B cell (primary cell): ENCODE measurements at regions not wholly inside any gene's neighbourhood (a gene's known extent, or its start where the extent isn't known, plus 50 kb on each side); places are given as distances from the start of the nearest gene placed in this dataset.

ENCODE experiments used
- ATAC-seq: fragments of 200-7000 bp; cut with Tn5 transposase; one replicate; pipeline ENCODE4 v1.10.0; 2021; ENCODE audit warnings: low read depth, mild to moderate bottlenecking, moderate number of reproducible peaks, moderate library complexity
- CTCF ChIA-PET: fragments of 350-600 bp; sonication (Branson Sonifier 250); formaldehyde crosslinking; loops from one replicate; lab custom pipeline; 2021; ENCODE audit warnings: antibody characterized with exemption, inconsistent platforms; lab: Charles Lee
- POLR2A ChIA-PET: fragments of 350-600 bp; sonication (Branson Sonifier 250); formaldehyde crosslinking; loops from one replicate; lab custom pipeline; 2021; ENCODE audit warnings: antibody characterized with exemption; lab: Charles Lee
- DNase-seq: peaks from one replicate; pipeline ENCODE4 v3.0.0; 2013
- H2AFZ ChIP-seq: 2 replicates; pipeline ENCODE4 v1.6.1; 2012; ENCODE audit warnings: mild to moderate bottlenecking, low read depth, low read length; ENCODE audit not compliant: insufficient read depth, poor library complexity, severe bottlenecking
- H3K27ac ChIP-seq, 2 donors: 1 replicate in 1 of 2; 2 replicates in 1 of 2; pipeline ENCODE4 v1.5.1; 2012 to 2013; ENCODE audit warnings: low read length in 2 of 2, mild to moderate bottlenecking in 2 of 2, moderate library complexity in 1 of 2
- H3K27me3 ChIP-seq, 4 experiments: fragments of 200-600 bp in 1 of 4; sonication (generic) in 1 of 4; replicated peaks in 1 of 4; 1 replicate in 2 of 4; 2 replicates in 2 of 4; pipeline versions ENCODE4 v1.6.1 to v1.7.0; 2013 to 2016; ENCODE audit warnings: low read length in 3 of 4, mild to moderate bottlenecking in 2 of 4, mixed read lengths in 1 of 4, moderate library complexity in 1 of 4; ENCODE audit not compliant: insufficient read depth in 4 of 4, control insufficient read depth in 3 of 4; ENCODE audit errors: control extremely low read depth in 1 of 4
- H3K36me3 ChIP-seq, 2 experiments: replicated peaks in 1 of 2; 1 replicate in 1 of 2; 2 replicates in 1 of 2; pipeline versions ENCODE4 v1.6.1 to v1.7.1; 2013; ENCODE audit warnings: low read length in 1 of 2; ENCODE audit not compliant: insufficient read depth in 2 of 2, control insufficient read depth in 1 of 2; ENCODE audit errors: control extremely low read depth in 1 of 2, extremely low read depth in 1 of 2
- H3K4me1 ChIP-seq, 2 donors: fragments of 200-600 bp in 1 of 2; sonication (generic) in 1 of 2; 1 replicate in 1 of 2; 2 replicates in 1 of 2; pipeline versions ENCODE4 v1.5.1 to v1.6.1; 2013 to 2017; ENCODE audit warnings: low read length in 2 of 2; ENCODE audit not compliant: control insufficient read depth in 2 of 2, insufficient read depth in 2 of 2
- H3K4me2 ChIP-seq: replicated peaks from 2 replicates; pipeline ENCODE3; 2012; ENCODE audit warnings: mild to moderate bottlenecking, low read depth, low read length; ENCODE audit not compliant: poor library complexity, severe bottlenecking
- H3K4me3 ChIP-seq, 5 experiments: fragments of 200-600 bp in 1 of 5; sonication (generic) in 1 of 5; 1 replicate in 3 of 5; 2 replicates in 2 of 5; pipeline versions ENCODE4 v1.5.1 to v1.7.0; 2011 to 2016; ENCODE audit warnings: low read length in 4 of 5, mild to moderate bottlenecking in 4 of 5, low read depth in 2 of 5, control low read depth in 1 of 5, moderate library complexity in 1 of 5; ENCODE audit not compliant: insufficient read depth in 1 of 5; ENCODE audit errors: control extremely low read depth in 1 of 5, extremely low read depth in 1 of 5
- H3K79me2 ChIP-seq: fragments of 200-600 bp; sonication (generic); one replicate; pipeline ENCODE4 v1.6.0; 2016; ENCODE audit warnings: low read length; ENCODE audit not compliant: control insufficient read depth, insufficient read depth
- H3K9ac ChIP-seq: fragments of 200-600 bp; sonication (generic); 2 replicates; pipeline ENCODE4 v1.6.1; 2017; ENCODE audit warnings: mild to moderate bottlenecking, low read length, moderate library complexity
- H3K9me3 ChIP-seq, 3 donors: one replicate each; pipeline versions ENCODE4 v1.6.1 to v1.7.1; 2013; ENCODE audit warnings: low read length in 2 of 3; ENCODE audit not compliant: control insufficient read depth in 2 of 3, insufficient read depth in 1 of 3; ENCODE audit errors: control extremely low read depth in 1 of 3
- H4K20me1 ChIP-seq: 2 replicates; pipeline ENCODE4 v1.6.0; 2012; ENCODE audit warnings: mild to moderate bottlenecking, low read length; ENCODE audit not compliant: insufficient read depth, control insufficient read depth, poor library complexity, severe bottlenecking
- H3K27ac Mint-ChIP-seq: one replicate; pipeline ENCODE4 v1.8.0; 2021; ENCODE audit warnings: mixed read lengths
- H3K27me3 Mint-ChIP-seq: one replicate; pipeline ENCODE4 v1.8.0; 2021; ENCODE audit warnings: mixed read lengths
- H3K4me1 Mint-ChIP-seq: one replicate; pipeline ENCODE4 v1.8.0; 2021; ENCODE audit warnings: mixed read lengths
- H3K4me3 Mint-ChIP-seq: one replicate; pipeline ENCODE4 v1.8.0; 2021; ENCODE audit warnings: mixed read lengths
- H3K9me3 Mint-ChIP-seq: one replicate; pipeline ENCODE4 v1.8.0; 2022; ENCODE audit warnings: mixed read lengths; ENCODE audit not compliant: insufficient read depth
- EZH2 ChIP-seq: IDR thresholded peaks from 2 replicates; pipeline ENCODE4 v1.6.1; 2012; ENCODE audit warnings: borderline replicate concordance, low read depth, mild to moderate bottlenecking, moderate library complexity, low read length; ENCODE audit not compliant: insufficient read depth, poor library complexity, severe bottlenecking
- WGBS: methylation state at CpG from one replicate; pipeline ENCODE4 v1.1.5; 2013; ENCODE audit warnings: missing lambda C conversion rate; ENCODE audit not compliant: insufficient coverage; 5-methylcytosine and 5-hydroxymethylcytosine counted together
- intact Hi-C: fragments of 100-400 bp; cut with micrococcal nuclease; formaldehyde crosslinking; loops from one replicate; pipeline ENCODE4 v1.10.0; 2022
- TF ChIP-seq, protein P1 (sequence below): fragments of 200-600 bp; IDR thresholded peaks from one replicate; pipeline ENCODE4 v1.8.0; 2022; ENCODE audit warnings: antibody characterized with exemption, mild to moderate bottlenecking

DNA sequence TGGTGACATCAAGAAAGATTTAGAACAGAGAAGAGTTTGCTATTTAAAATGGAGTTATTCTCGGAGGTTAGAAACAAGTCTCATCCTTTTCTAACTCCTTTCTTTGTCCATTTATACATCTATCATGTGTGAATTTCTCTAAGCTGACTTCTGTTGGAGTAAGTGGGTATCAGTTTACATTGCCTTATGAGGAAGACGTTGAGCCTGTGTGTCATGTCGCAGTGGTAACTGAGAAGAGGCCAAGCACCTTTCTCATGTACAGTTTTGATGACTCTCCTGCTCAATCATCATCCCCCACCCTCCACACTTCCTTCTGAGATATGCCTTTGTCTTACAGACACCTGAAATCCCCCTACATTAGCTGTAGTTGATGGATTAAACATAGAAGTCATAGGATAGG lies 624.8 kb downstream of the LIG4 start:
- no peaks in the 10 kb centered on the region for H3K36me3 ChIP-seq
- H3K4me1 ChIP-seq: no peaks in the 10 kb centered on the region
- H3K4me2 ChIP-seq: no peak overlapping the region
- Mint-ChIP-seq H3K9me3 (no peaks in the 10 kb centered on the region), H3K4me3 (no peak overlapping the region), H3K4me1 (no peaks in the 10 kb centered on the region), H3K27ac (no peak overlapping the region), H3K27me3 (no peaks in the 10 kb centered on the region)
- intact Hi-C loops: no loop called here
- H3K9me3 ChIP-seq: no peaks in the 10 kb centered on the region
- H3K4me3 ChIP-seq: no peak overlapping the region
- H3K27me3 ChIP-seq: no peaks in the 10 kb centered on the region
- ChIA-PET CTCF (no interaction called here), POLR2A (no interaction called here)
- no peak overlapping the region for H2AFZ ChIP-seq
- no peaks in the 10 kb centered on the region for H4K20me1 ChIP-seq
- ATAC-seq (no peak), DNase-seq (no peak)
- no peak for TF ChIP-seq EZH2
- TF ChIP-seq, protein P1, sequence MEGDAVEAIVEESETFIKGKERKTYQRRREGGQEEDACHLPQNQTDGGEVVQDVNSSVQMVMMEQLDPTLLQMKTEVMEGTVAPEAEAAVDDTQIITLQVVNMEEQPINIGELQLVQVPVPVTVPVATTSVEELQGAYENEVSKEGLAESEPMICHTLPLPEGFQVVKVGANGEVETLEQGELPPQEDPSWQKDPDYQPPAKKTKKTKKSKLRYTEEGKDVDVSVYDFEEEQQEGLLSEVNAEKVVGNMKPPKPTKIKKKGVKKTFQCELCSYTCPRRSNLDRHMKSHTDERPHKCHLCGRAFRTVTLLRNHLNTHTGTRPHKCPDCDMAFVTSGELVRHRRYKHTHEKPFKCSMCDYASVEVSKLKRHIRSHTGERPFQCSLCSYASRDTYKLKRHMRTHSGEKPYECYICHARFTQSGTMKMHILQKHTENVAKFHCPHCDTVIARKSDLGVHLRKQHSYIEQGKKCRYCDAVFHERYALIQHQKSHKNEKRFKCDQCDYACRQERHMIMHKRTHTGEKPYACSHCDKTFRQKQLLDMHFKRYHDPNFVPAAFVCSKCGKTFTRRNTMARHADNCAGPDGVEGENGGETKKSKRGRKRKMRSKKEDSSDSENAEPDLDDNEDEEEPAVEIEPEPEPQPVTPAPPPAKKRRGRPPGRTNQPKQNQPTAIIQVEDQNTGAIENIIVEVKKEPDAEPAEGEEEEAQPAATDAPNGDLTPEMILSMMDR: no peak
- WGBS: no CpG with 5 or more reads among the region's 3 CpGs
- H3K27ac ChIP-seq: no peak overlapping the region
- H3K79me2 ChIP-seq: no peaks in the 10 kb centered on the region
- H3K9ac ChIP-seq: no peak overlapping the region

- H3K27me3 Mint-ChIP-seq: no peaks in the 10 kb centered on the region
- H3K9me3 Mint-ChIP-seq: no peaks in the 10 kb centered on the region
- Histone ChIP-seq H3K36me3 (no peaks in the 10 kb centered on the region), H3K79me2 (no peaks in the 10 kb centered on the region), H3K9me3 (no peaks in the 10 kb centered on the region), H3K27me3 (no peaks in the 10 kb centered on the region), H3K9ac (no peak overlapping the region), H3K4me3 (no peak overlapping the region), H3K4me1 (no peaks in the 10 kb centered on the region), H2AFZ (no peak overlapping the region), H3K27ac (no peak overlapping the region), H3K4me2 (no peak overlapping the region), H4K20me1 (no peaks in the 10 kb centered on the region)
- intact Hi-C loops: no loop called here
- no peak overlapping the region for H3K27ac Mint-ChIP-seq
- no peak overlapping the region for H3K4me3 Mint-ChIP-seq
- CTCF ChIA-PET: no interaction called here
- ATAC-seq (no peak), DNase-seq (no peak)
- WGBS: 50% methylated on average over 1 of the region's 2 CpGs
- POLR2A ChIA-PET: no interaction called here
- H3K4me1 Mint-ChIP-seq: no peaks in the 10 kb centered on the region
- TF ChIP-seq EZH2: no peak
- TF ChIP-seq, protein P1: no peak
Measured at GRCh38 chr13:107587681-107588080, 627.7 kb downstream of the LIG4 start.
